ENCODE measurements at regions not wholly inside any gene's neighbourhood (a gene's known extent, or its start where the extent isn't known, plus 50 kb on each side); places are given as distances from the start of the nearest gene placed in this dataset.

- TF ChIP-seq CTCF (IDR thresholded peaks at IDR 0.05) (peak; percentile 50 to 65 (median 57)), POLR2AphosphoS5 (IDR thresholded peaks at IDR 0.05) (no peak)
Measured at GRCh38 chr9:94014066-94014654, 59.0 kb upstream of the BARX1 start.
